Transverse colon (tissue), 4 donors: ENCODE measurements at regions not wholly inside any gene's neighbourhood (a gene's known extent, or its start where the extent isn't known, plus 50 kb on each side); places are given as distances from the start of the nearest gene placed in this dataset.
A peak's percentile ranks its signal among the peaks of the same experiment; 100 is the strongest.

Source experiments
- DNase-seq: peaks from one replicate; pipeline ENCODE4 v3.0.0-alpha.2; 2019
- H3K27ac ChIP-seq, 4 donors: fragments of 200-600 bp; sonication (generic); 2 replicates each; pipeline ENCODE4 v1.5.1; 2016 to 2018; ENCODE audit warnings: inconsistent platforms in 4 of 4
- H3K27me3 ChIP-seq: fragments of 200-600 bp; sonication (generic); 2 replicates; pipeline ENCODE4 v1.5.1; 2017; ENCODE audit warnings: inconsistent platforms
- H3K36me3 ChIP-seq, 4 donors: fragments of 200-600 bp; sonication (generic); 2 replicates each; pipeline ENCODE4 v1.5.1; 2017 to 2019; ENCODE audit warnings: inconsistent platforms in 4 of 4
- H3K4me1 ChIP-seq, 4 donors: fragments of 200-600 bp; sonication (generic); 2 replicates each; pipeline ENCODE4 v1.5.1; 2017 to 2020; ENCODE audit warnings: inconsistent platforms in 4 of 4
- H3K4me3 ChIP-seq, 4 donors: fragments of 200-600 bp; sonication (generic); 1 replicate in 1 of 4; 2 replicates in 3 of 4; pipeline versions ENCODE4 v1.5.1 to v1.6.1; 2017 to 2019; ENCODE audit warnings: inconsistent platforms in 4 of 4
- H3K9me3 ChIP-seq, 2 donors: fragments of 200-600 bp; sonication (generic); 2 replicates each; pipeline ENCODE4 v1.5.1; 2017 to 2019; ENCODE audit warnings: inconsistent platforms in 2 of 2
- EP300 ChIP-seq: sonication (generic); formaldehyde crosslinking; IDR thresholded peaks from one replicate; pipeline ENCODE4 v1.6.1; 2017; ENCODE audit warnings: antibody characterized with exemption, low read depth
- POLR2A ChIP-seq: fragments of 450-650 bp; IDR thresholded peaks from one replicate; pipeline ENCODE4 v1.6.1; 2016; ENCODE audit warnings: antibody characterized with exemption, mild to moderate bottlenecking, moderate library complexity
- POLR2AphosphoS5 ChIP-seq, 3 donors: sonication (generic); formaldehyde crosslinking; IDR thresholded peaks; one replicate each; pipeline ENCODE4 v1.6.1; 2016; ENCODE audit warnings: antibody characterized with exemption in 3 of 3
- WGBS, 2 donors: methylation state at CpG; one replicate each; pipeline ENCODE4 v1.1.5; 2018; ENCODE audit warnings: low coverage in 1 of 2; 5-methylcytosine and 5-hydroxymethylcytosine counted together
- in situ Hi-C, 4 donors: fragments of 200-750 bp; cut with MboI; loops; one replicate each; pipeline versions ENCODE4 v1.15.0 to v1.15.1; 2017; ENCODE audit warnings: low sequenced_read_pairs in 3 of 4, low pct_ligation_motif_present in 1 of 4, low pct_unique_long_range_greater_than_20kb in 1 of 4
- intact Hi-C: fragments of 100-400 bp; cut with DNase I; formaldehyde crosslinking; loops from one replicate; pipeline ENCODE4 v1.15.1; 2023; ENCODE audit warnings: low total_unique reads
- TF ChIP-seq, protein P1 (sequence below), 5 experiments: fragments of 200-600 bp in 3 of 5; fragments of 450-650 bp in 2 of 5; sonication (generic) in 3 of 5; IDR thresholded peaks; 1 replicate in 2 of 5; 2 replicates in 3 of 5; pipeline ENCODE4 v1.5.1; 2016 to 2017; ENCODE audit warnings: antibody characterized with exemption in 5 of 5, inconsistent platforms in 3 of 5, mild to moderate bottlenecking in 2 of 5, moderate library complexity in 1 of 5

DNA sequence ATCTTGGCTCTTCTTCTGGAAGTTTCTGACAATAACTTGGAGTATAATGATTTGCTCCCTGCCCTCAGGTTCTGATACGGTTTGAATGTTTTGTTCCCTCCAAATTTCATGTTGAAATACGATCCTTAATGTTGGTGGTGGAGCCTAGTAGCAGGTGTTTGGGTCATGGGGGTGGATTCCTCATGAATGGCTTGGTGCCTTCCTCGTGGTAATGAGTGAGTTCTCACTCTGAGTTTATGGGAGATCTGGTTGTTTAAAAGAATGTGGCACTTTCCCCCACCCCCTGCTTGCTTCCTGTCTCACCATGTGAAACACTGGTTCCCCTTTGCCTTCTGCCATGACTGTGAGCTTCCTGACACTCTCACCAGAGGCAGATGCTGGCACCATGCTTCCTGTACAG is 103.0 kb upstream of the OSMR start:
- WGBS, 2 donors = 54 to 86% methylated on average over 2 to 3 of the region's 3 CpGs
- intact Hi-C loops (no loop called here), in situ Hi-C loops (no loop called here)
- DNase-seq = no peak
- H3K36me3 ChIP-seq = no peaks in the 10 kb centered on the region
- H3K9me3 ChIP-seq = peaks cover 7 to 8% of the 10 kb centered on the region in 2 donors
- H3K4me3 ChIP-seq = no peak overlapping the region
- H3K27ac ChIP-seq = no peak overlapping the region
- no peaks in the 10 kb centered on the region for H3K27me3 ChIP-seq
- no peaks in the 10 kb centered on the region for H3K4me1 ChIP-seq
- TF ChIP-seq POLR2AphosphoS5 (IDR thresholded peaks at IDR 0.05) (no peak), POLR2A (no peak), EP300 (no peak)
- TF ChIP-seq, protein P1, sequence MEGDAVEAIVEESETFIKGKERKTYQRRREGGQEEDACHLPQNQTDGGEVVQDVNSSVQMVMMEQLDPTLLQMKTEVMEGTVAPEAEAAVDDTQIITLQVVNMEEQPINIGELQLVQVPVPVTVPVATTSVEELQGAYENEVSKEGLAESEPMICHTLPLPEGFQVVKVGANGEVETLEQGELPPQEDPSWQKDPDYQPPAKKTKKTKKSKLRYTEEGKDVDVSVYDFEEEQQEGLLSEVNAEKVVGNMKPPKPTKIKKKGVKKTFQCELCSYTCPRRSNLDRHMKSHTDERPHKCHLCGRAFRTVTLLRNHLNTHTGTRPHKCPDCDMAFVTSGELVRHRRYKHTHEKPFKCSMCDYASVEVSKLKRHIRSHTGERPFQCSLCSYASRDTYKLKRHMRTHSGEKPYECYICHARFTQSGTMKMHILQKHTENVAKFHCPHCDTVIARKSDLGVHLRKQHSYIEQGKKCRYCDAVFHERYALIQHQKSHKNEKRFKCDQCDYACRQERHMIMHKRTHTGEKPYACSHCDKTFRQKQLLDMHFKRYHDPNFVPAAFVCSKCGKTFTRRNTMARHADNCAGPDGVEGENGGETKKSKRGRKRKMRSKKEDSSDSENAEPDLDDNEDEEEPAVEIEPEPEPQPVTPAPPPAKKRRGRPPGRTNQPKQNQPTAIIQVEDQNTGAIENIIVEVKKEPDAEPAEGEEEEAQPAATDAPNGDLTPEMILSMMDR (IDR thresholded peaks at IDR 0.05) = no peak

DNA sequence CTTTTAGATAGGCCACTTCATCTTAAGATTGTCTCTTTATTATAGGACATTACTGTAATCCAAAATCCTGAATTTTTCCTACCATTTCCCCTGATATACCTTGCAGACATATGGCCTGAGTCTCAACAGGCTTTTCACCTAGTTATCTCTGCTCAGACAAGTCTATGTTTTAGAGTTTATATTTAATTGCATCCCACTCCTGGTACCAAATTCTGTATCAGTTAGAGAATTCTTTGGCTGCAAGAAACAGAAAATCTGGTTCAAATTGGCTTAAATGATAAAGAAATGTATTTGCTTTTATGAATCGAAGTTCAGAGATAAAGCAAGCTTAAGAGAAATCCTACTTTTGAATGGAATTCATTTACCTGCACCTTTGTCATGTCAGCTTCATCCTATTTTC is 102.2 kb upstream of the OSMR start:
- Histone ChIP-seq H3K27ac (no peak overlapping the region), H3K9me3 (peaks cover 7 to 8% of the 10 kb centered on the region in 2 donors), H3K4me3 (no peak overlapping the region), H3K4me1 (no peaks in the 10 kb centered on the region), H3K36me3 (no peaks in the 10 kb centered on the region), H3K27me3 (no peaks in the 10 kb centered on the region)
- TF ChIP-seq, protein P1 (IDR thresholded peaks at IDR 0.05) = no peak
- intact Hi-C loops (no loop called here), in situ Hi-C loops (no loop called here)
- no peak for DNase-seq
- 69 to 76% methylated on average over 1 of the region's 1 CpG for WGBS, 2 donors

DNA sequence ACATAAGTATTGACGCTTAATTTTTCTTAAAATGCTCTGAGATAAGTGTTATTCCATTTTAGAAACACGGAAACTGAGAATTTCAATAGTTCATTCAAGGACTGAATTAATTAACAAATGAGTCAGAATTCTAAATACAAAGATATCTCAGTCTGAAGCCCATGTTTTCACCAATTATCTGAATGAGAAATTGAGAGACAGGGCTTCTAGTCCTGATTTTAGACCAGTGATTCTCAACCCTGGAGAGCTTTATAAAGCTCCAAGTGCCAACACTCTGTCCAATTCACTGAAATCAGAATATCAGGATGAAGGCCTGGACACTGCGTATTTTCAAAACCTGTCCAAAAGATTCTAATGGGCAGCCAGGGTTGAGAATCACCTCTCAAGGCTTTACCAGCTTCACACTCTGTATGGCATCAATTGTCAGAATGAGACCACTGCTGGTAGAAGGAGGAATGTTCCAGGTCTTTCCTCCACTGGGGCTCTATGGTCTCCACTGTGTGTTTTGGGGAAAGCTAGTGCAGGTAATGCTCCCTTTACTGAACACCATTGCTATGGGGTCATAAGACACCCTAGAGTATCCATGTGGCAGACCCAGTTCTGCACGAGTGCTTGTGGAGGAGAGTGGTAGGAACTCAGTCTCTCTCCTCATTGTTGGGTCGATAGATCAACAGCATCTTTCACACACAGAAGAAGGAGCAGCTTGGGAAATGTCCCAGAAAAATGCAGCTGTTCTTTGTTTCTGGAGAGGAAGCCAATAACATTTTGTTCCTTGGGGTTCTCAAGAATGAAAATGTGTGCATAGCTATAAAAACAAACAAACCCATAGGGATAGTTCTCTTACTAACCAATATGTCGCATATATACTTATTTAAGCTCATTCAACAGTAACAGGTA is 99.7 kb upstream of the OSMR start:
- intact Hi-C loops = no loop called here

DNA sequence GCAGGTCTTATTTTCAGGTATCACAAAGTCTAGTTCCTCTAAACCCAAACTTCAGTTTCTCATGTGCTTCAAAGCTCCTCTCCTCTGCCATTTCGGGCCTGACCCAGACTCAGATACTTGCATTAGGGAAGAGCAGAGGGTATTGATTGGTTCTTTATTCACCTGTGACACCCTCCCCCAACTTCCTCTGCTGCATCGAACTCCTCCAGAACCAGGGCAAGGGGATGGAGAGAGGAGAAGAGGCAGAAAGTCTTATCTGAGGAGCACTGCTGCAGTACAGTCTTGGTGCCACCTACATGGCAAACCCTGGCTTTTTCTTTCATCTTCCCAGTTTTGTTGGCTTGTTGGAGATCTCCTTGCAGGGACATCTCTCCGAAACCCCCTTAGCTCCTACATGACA is 96.0 kb upstream of the OSMR start:
- Histone ChIP-seq H3K4me3 (no peak overlapping the region), H3K4me1 (no peaks in the 10 kb centered on the region), H3K27me3 (no peaks in the 10 kb centered on the region), H3K9me3 (no peaks in the 10 kb centered on the region), H3K36me3 (no peaks in the 10 kb centered on the region), H3K27ac (no peak overlapping the region)
- no peak for DNase-seq
- 71% methylated on average over 3 of the region's 3 CpGs; no CpG with 5 or more reads in 1 of the 2 donors for WGBS, 2 donors
- in situ Hi-C loops (no loop called here), intact Hi-C loops (no loop called here)
- TF ChIP-seq, protein P1 (IDR thresholded peaks at IDR 0.05) = no peak
- TF ChIP-seq EP300 (no peak), POLR2A (no peak), POLR2AphosphoS5 (IDR thresholded peaks at IDR 0.05) (no peak)

More for the DNA sequence above, 99.7 kb upstream of the OSMR start:
- in situ Hi-C loops = no loop called here
- no peaks in the 10 kb centered on the region for H3K36me3 ChIP-seq
- H3K27ac ChIP-seq = peak overlapping the region in 2 of 4 donors; percentile 24 to 51
- peaks cover 7 to 8% of the 10 kb centered on the region in 2 donors for H3K9me3 ChIP-seq
- no peaks in the 10 kb centered on the region for H3K27me3 ChIP-seq
- TF ChIP-seq POLR2AphosphoS5 (IDR thresholded peaks at IDR 0.05) = peak in 1 of 3 donors; percentile 18
- no peak for TF ChIP-seq POLR2A
- H3K4me3 ChIP-seq = no peak overlapping the region
- no peak for DNase-seq
- 77 to 78% methylated on average over 4 to 6 of the region's 6 CpGs for WGBS, 2 donors
- H3K4me1 ChIP-seq = no peaks in the 10 kb centered on the region
